Stimulated activated CD4-positive, alpha-beta T cell treated with anti-CD3 and anti-CD28 coated beads, Interleukin-15, amount 100 ng/mL, for 48 hours (primary cell): ENCODE measurements at regions not wholly inside any gene's neighbourhood (a gene's known extent, or its start where the extent isn't known, plus 50 kb on each side); places are given as distances from the start of the nearest gene placed in this dataset.
"Not testable (repeated sequence)": the region's sequence is repeated elsewhere in the genome, so short reads cannot be mapped to it uniquely, and the experiment has no call there.

Experiments
- DNase-seq, 2 donors: peaks; one replicate each; pipeline ENCODE4 v3.0.0-alpha.2; 2020; ENCODE audit warnings: low read depth in 2 of 2

DNA sequence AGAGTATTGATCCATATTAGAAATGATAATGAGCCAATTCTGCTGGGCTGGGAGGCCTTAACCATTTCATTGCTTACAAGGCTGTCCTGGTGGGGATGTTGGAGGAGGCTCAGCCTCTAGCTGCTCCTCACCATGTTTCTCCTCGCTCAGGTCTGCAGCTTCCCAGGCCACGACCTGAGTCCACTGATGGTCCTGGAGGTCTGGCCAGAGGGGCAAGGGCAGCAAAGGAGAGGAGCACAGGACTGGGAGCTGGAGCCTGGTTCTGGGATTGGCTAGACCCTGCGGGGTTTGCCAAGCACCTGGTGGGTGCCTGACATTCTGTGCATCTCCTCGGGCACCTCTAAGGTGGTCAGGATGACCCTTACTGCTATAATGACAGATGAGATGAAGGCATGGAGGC, 92.6 kb downstream of the KIF26A start:
- no peak for DNase-seq

- DNase-seq = no peak
Measured at GRCh38 chr14:104232070-104232484, 93.7 kb downstream of the KIF26A start.

DNA sequence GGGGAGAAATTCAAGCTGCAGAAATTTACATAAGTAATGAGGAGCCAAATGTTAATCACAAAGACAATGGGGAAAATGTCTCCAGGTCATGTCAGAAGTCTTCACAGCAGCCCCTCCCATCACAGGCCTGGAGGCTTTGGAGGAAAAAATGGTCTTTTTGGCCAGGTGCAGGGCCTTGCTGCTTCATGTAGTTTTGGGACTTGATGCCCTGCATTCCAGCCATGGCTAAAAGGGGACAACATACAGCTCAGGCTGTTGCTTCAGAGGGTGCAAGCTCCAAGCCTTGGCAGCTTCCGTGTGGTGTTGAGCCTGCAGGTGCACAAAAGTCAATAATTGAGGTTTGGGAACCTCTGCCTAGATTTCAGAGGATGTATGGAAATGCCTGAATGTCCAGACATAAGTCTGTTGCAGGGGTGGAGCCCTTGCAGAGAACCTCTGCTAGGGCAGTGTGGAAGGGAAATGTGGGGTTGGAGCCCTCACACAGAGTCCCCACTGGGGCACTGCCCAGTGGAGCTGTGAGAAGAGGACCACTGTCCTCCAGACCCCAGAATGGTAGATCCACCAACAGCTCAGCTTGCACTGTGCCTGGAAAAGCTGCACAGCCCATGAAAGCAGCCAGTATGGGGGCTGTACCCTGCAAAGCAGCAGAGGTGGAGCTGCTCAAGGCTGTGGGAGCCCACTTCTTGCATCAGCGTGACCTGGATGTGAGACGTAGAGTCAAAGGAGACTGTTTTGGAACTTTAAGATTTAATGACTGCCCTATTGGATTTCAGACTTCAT, 95.8 kb downstream of the KIF26A start:
- DNase-seq = not testable (repeated sequence)

GRCh38 chr14:104235686-104236085, 97.3 kb downstream of the KIF26A start:
- DNase-seq = no peak

DNA sequence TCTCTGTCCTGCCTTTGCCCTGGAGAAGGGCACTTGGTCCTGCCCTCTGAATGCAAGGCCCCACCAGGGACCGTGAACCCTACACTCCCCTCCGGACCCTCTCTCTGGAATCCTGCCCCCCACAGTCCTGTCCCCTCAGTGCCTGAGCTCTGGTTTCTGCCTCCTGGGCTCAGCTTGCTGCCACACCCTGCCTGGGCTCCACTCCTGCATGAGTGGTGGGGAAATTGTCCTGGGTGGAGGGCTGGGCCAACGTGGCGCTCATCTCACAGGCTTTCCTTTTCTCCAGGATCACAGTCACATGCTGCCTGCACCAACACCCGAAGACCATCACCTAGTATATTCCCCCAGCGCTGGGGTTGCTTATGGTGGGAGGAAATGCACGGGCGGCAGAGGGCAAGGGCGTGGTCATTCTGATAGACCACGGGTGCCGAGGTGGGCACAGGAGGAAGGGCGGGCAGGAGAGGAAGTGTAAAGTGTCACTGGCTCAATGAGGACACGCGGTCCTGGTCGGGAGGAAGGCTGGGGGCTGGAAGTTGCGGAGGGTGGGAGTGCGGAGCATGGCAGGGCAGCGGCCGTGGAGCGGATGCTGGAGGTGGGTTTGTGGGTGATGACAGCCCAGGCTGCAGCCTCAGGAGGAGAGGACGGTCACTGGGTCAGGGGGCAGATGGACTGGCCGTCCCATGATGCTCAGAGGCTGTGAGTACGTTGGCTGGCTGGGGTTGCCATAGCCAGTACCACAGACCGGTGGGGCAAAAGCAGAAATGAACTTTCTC, 99.5 kb downstream of the KIF26A start:
- no peak for DNase-seq

- DNase-seq = no peak
Measured at GRCh38 chr14:104238424-104239184, 100.2 kb downstream of the KIF26A start.

- DNase-seq = no peak
Measured at GRCh38 chr14:104239185-104239775, 100.9 kb downstream of the KIF26A start.

DNA sequence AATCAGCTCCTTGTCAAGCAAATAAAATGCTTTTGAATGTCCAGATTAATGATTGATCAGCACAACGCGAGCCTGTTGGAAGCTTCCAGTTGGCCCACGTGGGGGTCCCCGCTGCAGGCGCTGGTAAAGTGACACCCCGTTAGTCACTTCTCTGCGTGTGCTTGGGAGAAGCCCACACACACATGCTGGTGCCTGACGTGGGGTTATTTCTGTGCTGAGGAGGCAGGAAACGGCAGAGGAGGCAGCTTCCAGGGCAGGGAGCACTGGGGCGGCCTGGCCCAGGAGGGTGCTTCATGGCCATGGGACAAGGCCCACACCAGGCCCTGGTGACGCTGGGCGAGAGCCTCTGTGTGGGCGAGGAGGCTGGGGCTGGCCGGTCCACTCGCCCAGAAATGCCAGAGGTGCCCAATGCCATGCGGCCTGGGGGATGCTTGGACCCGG, 101.5 kb downstream of the KIF26A start:
- DNase-seq = no peak

DNA sequence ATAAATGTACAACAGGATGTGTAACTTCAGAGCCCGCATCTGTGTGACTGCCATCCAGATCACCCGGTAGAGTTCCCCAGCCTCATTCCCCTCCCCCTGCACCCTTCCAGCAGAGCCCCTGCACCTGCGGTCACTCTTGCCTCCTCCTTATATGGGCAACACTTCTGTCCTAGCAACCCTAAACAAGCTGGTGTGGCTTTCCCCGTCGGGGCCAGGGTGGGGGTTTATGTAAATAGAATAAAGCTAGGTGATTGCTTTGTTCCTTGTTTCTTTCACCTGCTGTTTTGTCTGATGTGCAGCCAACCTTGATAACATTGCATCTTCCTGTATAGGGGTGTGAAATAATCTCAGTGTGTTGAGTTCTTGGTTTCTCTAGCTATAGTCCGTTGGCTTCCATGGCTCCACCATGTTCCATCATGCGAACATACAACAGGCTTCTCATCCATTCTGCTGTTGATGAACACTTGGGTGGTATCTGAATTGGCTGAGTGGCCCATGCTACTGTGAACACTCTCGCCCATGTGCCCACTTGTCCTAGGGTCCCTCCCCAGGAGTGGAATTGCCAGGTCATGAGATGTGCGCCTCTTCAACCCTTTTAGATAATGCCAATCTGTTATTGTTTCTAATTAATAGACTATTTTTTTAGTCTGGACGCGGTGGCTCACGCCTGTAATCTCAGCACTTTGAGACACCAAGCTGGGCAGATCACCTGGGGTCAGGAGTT, 102.2 kb downstream of the KIF26A start:
- no peak for DNase-seq

DNA sequence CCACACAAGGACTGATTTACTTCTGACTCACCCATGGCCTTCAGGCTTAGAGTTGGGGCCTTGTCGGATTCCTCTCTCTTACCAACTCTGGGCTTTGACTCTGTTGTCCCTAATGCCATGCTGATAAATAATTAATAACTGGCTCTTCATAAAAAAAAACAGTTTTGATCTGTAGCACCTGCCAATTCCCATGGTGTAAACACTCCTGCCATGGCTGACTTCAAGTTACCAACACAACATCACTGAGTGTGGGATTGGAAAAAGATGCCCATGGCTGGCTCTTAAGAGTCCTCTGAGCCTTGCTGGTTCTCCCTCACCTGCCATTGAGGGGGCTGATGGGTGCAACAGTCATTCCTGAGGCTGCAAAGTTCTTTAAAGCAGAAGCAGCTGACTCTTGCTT, 104.8 kb downstream of the KIF26A start:
- no peak for DNase-seq

GRCh38 chr14:104244221-104245011, 106.0 kb downstream of the KIF26A start:
- no peak for DNase-seq

DNA sequence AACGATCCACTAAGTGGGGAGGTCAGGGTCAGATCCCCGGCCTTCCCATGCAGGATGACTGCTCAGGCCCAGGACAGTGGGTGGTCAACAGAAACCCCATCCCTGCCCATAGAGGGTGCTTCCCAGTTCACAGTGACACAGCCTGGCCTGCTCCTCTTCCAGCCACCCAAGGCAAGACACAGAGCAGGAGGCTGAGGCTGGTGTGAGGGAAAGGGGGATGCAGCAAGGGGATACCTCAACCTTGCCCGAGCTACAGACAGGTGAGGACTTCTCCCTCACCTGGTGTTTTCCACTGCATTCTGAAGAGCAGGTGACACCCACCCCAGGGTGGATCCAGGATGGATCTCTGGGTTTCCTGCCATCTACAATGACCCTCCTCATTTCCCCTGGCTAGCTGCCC, 106.7 kb downstream of the KIF26A start:
- DNase-seq = no peak

- DNase-seq = no peak
Measured at GRCh38 chr14:104245723-104246122, 107.3 kb downstream of the KIF26A start.

- DNase-seq = no peak
Measured at GRCh38 chr14:104246401-104247335, 108.3 kb downstream of the KIF26A start.

GRCh38 chr14:104247336-104248202, 109.2 kb downstream of the KIF26A start:
- DNase-seq = no peak

DNA sequence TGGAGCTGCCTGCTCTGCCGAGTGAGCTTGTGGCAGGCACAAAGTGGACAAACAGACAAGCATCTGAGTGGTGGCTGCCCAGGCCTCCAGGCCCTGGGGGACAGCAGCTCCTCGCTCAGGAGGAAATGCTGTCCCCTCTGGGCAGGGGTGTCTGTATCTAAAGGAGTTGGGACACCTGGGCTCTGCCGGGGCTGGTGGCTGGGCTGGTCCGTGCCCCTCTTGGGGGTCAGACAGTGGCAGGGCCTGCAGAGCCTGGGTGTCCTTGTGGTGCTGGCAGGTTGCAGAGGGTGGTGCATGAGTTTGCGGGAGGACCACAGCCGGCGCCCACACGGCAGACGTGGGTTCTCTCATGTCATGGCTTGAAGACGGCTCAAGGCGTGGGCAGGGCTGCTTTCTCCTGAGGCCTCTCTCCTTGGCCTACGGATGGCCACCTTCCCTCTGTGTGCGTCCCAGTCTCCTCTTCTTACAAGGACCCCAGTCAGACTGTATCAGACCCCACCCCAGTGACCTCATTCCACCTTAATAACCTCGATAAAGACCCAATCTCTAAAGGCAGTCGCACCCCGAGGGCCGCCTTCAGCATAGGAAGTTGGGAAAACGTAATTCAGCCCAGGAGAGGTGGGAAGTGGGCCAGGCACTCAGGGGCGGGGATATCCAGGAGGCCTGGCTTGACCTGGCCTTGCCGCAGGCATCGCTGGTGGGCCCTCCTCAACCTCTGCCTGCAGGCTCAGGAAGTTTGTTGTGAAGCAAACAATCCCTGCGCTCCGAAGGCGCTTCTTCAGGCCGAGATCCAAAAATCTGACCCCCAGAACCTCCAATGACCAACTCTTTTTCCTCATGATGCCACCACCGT, 110.0 kb downstream of the KIF26A start:
- DNase-seq = no peak

GRCh38 chr14:104249089-104249488, 110.7 kb downstream of the KIF26A start:
- no peak for DNase-seq
